ENCODE measurements at regions not wholly inside any gene's neighbourhood (a gene's known extent, or its start where the extent isn't known, plus 50 kb on each side); places are given as distances from the start of the nearest gene placed in this dataset.

GRCh38 chr1:238176441-238176840 lies 285.7 kb upstream of the ZP4 start:
- H3K79me2 ChIP-seq (ENCODE audit: insufficient read depth, low read length), result no peaks in the 10 kb centered on the region
- no peak overlapping the region for H2AFZ ChIP-seq (ENCODE audit: low read length)
- TF ChIP-seq CTCF (IDR thresholded peaks at IDR 0.05; ENCODE audit: extremely low read depth, low read depth, low read length), result no peak
- no peaks in the 10 kb centered on the region for H3K4me1 ChIP-seq (ENCODE audit: insufficient read depth, low read length)
- H3K27me3 ChIP-seq (ENCODE audit: insufficient read depth, low read length), result no peaks in the 10 kb centered on the region
- H3K4me2 ChIP-seq (ENCODE audit: insufficient read depth, low read length), result no peak overlapping the region
- H3K36me3 ChIP-seq (ENCODE audit: insufficient read depth, low read length), result no peaks in the 10 kb centered on the region
- H3K4me3 ChIP-seq (ENCODE audit: insufficient read depth, low read length), result no peak overlapping the region
- DNase-seq (ENCODE audit: insufficient read length, low spot score, missing footprints), result no peak
- H3K9me3 ChIP-seq (ENCODE audit: low read depth, low read length), result no peaks in the 10 kb centered on the region
- H4K20me1 ChIP-seq (ENCODE audit: insufficient read depth, low read length), result no peaks in the 10 kb centered on the region
- H3K27ac ChIP-seq (ENCODE audit: low read depth, low read length), result no peak overlapping the region

DNA sequence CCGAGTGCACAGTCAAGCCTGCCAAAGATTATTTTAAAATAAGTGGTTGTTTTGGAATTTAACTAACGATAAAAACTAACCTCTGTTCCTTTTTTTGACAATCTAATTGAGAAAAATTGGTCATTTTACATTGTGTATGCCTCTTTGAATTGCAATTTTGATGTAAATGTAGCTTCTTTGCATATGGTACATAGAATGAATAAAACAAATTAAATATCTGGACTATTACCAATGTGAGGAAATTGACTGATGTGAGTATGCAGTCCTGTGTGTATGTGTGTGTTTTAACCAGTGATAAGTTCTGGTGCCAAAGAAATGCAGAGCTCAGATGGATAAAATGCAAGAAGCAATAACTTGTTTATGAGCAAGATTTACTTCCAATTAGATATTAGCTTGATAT lies 281.3 kb upstream of the ZP4 start:
- Histone ChIP-seq H3K9me3 (ENCODE audit: low read depth, low read length) (no peaks in the 10 kb centered on the region), H3K4me1 (ENCODE audit: insufficient read depth, low read length) (no peaks in the 10 kb centered on the region), H3K27ac (ENCODE audit: low read depth, low read length) (no peak overlapping the region), H3K4me3 (ENCODE audit: insufficient read depth, low read length) (no peak overlapping the region), H4K20me1 (ENCODE audit: insufficient read depth, low read length) (no peaks in the 10 kb centered on the region), H3K36me3 (ENCODE audit: insufficient read depth, low read length) (no peaks in the 10 kb centered on the region), H2AFZ (ENCODE audit: low read length) (no peak overlapping the region), H3K79me2 (ENCODE audit: insufficient read depth, low read length) (no peaks in the 10 kb centered on the region), H3K27me3 (ENCODE audit: insufficient read depth, low read length) (no peaks in the 10 kb centered on the region), H3K4me2 (ENCODE audit: insufficient read depth, low read length) (no peak overlapping the region)
- DNase-seq (ENCODE audit: insufficient read length, low spot score, missing footprints), result no peak
- TF ChIP-seq CTCF (IDR thresholded peaks at IDR 0.05; ENCODE audit: extremely low read depth, low read depth, low read length), result no peak

DNA sequence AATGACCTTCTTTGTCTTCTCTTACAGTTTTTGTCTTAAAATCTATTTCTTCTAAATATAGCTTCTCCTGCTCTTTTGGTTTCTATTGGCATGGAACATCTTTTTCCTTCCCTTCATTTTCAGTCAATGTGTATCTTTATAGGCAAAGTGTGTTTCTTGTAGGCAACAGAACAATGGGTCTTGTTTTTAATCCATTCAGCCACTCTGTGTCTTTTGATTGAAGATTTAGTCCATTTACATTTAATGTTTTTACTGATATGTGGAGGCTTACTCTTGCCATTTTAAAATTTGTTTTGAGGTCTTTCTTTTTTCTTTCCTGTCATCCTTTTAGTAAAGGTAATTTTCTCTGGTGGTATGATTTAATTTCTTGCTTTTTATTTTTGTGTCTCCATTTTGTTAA lies 271.2 kb upstream of the ZP4 start:
- Histone ChIP-seq H3K4me2 (ENCODE audit: insufficient read depth, low read length) (no peak overlapping the region), H3K9me3 (ENCODE audit: low read depth, low read length) (peaks cover 2% of the 10 kb centered on the region), H3K4me1 (ENCODE audit: insufficient read depth, low read length) (no peaks in the 10 kb centered on the region), H3K79me2 (ENCODE audit: insufficient read depth, low read length) (no peaks in the 10 kb centered on the region), H2AFZ (ENCODE audit: low read length) (no peak overlapping the region), H3K27ac (ENCODE audit: low read depth, low read length) (no peak overlapping the region), H3K27me3 (ENCODE audit: insufficient read depth, low read length) (no peaks in the 10 kb centered on the region), H3K36me3 (ENCODE audit: insufficient read depth, low read length) (no peaks in the 10 kb centered on the region), H4K20me1 (ENCODE audit: insufficient read depth, low read length) (no peaks in the 10 kb centered on the region), H3K4me3 (ENCODE audit: insufficient read depth, low read length) (no peak overlapping the region)
- no peak for DNase-seq (ENCODE audit: insufficient read length, low spot score, missing footprints)
- TF ChIP-seq CTCF (IDR thresholded peaks at IDR 0.05; ENCODE audit: extremely low read depth, low read depth, low read length), result no peak

GRCh38 chr1:238153939-238154338 lies 263.2 kb upstream of the ZP4 start:
- Histone ChIP-seq H3K9me3 (ENCODE audit: low read depth, low read length) (no peaks in the 10 kb centered on the region), H2AFZ (ENCODE audit: low read length) (no peak overlapping the region), H3K4me1 (ENCODE audit: insufficient read depth, low read length) (no peaks in the 10 kb centered on the region), H4K20me1 (ENCODE audit: insufficient read depth, low read length) (no peaks in the 10 kb centered on the region), H3K79me2 (ENCODE audit: insufficient read depth, low read length) (no peaks in the 10 kb centered on the region), H3K27ac (ENCODE audit: low read depth, low read length) (no peak overlapping the region), H3K27me3 (ENCODE audit: insufficient read depth, low read length) (no peaks in the 10 kb centered on the region), H3K36me3 (ENCODE audit: insufficient read depth, low read length) (no peaks in the 10 kb centered on the region), H3K4me3 (ENCODE audit: insufficient read depth, low read length) (no peak overlapping the region), H3K4me2 (ENCODE audit: insufficient read depth, low read length) (no peak overlapping the region)
- TF ChIP-seq CTCF (IDR thresholded peaks at IDR 0.05; ENCODE audit: extremely low read depth, low read depth, low read length), result no peak
- DNase-seq (ENCODE audit: insufficient read length, low spot score, missing footprints), result no peak
